ENCODE measurements at regions not wholly inside any gene's neighbourhood (a gene's known extent, or its start where the extent isn't known, plus 50 kb on each side); places are given as distances from the start of the nearest gene placed in this dataset.

- ATAC-seq (ENCODE audit: low read depth) = no peak
- Histone ChIP-seq H3K27ac (ENCODE audit: low read length in 2 of 2) (no peak overlapping the region), H3K4me2 (replicated peaks; ENCODE audit: low read depth, low read length, poor library complexity, severe bottlenecking) (no peak overlapping the region), H3K79me2 (ENCODE audit: control insufficient read depth, insufficient read depth, low read length) (no peaks in the 10 kb centered on the region), H4K20me1 (ENCODE audit: control insufficient read depth, insufficient read depth, low read length, poor library complexity, severe bottlenecking) (no peaks in the 10 kb centered on the region), H3K4me3 (ENCODE audit: control extremely low read depth in 1 of 5, extremely low read depth in 1 of 5, insufficient read depth in 1 of 5, low read depth in 2 of 5, low read length in 4 of 5) (no peak overlapping the region), H3K4me1 (ENCODE audit: control insufficient read depth in 2 of 2, insufficient read depth in 2 of 2, low read length in 2 of 2) (no peaks in the 10 kb centered on the region), H3K9ac (ENCODE audit: low read length) (no peak overlapping the region), H3K27me3 (replicated peaks in 1 of 4; ENCODE audit: control extremely low read depth in 1 of 4, control insufficient read depth in 3 of 4, insufficient read depth in 4 of 4, low read length in 3 of 4) (no peaks in the 10 kb centered on the region), H2AFZ (ENCODE audit: insufficient read depth, low read depth, low read length, poor library complexity, severe bottlenecking) (no peak overlapping the region), H3K36me3 (replicated peaks in 1 of 2; ENCODE audit: control extremely low read depth in 1 of 2, control insufficient read depth in 1 of 2, extremely low read depth in 1 of 2, insufficient read depth in 2 of 2, low read length in 1 of 2) (no peaks in the 10 kb centered on the region), H3K9me3 (ENCODE audit: control extremely low read depth in 1 of 3, control insufficient read depth in 2 of 3, insufficient read depth in 1 of 3, low read length in 2 of 3) (no peaks in the 10 kb centered on the region)
- ChIA-PET CTCF (no interaction called here), POLR2A (no interaction called here)
- Mint-ChIP-seq H3K9me3 (ENCODE audit: insufficient read depth) (peaks cover 7% of the 10 kb centered on the region), H3K27ac (no peak overlapping the region), H3K27me3 (no peaks in the 10 kb centered on the region), H3K4me1 (no peaks in the 10 kb centered on the region), H3K4me3 (no peak overlapping the region)
- TF ChIP-seq EZH2 (IDR thresholded peaks at IDR 0.05; ENCODE audit: borderline replicate concordance, insufficient read depth, low read depth, low read length, poor library complexity, severe bottlenecking) (no peak), CTCF (IDR thresholded peaks at IDR 0.05) (no peak)
- DNase-seq = no peak
- intact Hi-C loops (cut with micrococcal nuclease) = no loop called here
These were observed 174.8 kb downstream of the GABRG2 start for GRCh38 chr5:162242416-162242815.

- H3K4me2 ChIP-seq (replicated peaks; ENCODE audit: low read depth, low read length, poor library complexity, severe bottlenecking) = no peak overlapping the region
- Mint-ChIP-seq H3K4me3 (no peak overlapping the region), H3K27me3 (no peaks in the 10 kb centered on the region), H3K27ac (no peak overlapping the region), H3K9me3 (ENCODE audit: insufficient read depth) (peaks cover under 1% of the 10 kb centered on the region), H3K4me1 (no peaks in the 10 kb centered on the region)
- no peak for TF ChIP-seq EZH2 (IDR thresholded peaks at IDR 0.05; ENCODE audit: borderline replicate concordance, insufficient read depth, low read depth, low read length, poor library complexity, severe bottlenecking)
- no peak for TF ChIP-seq CTCF (IDR thresholded peaks at IDR 0.05)
- no peaks in the 10 kb centered on the region for H3K27me3 ChIP-seq (replicated peaks in 1 of 4; ENCODE audit: control extremely low read depth in 1 of 4, control insufficient read depth in 3 of 4, insufficient read depth in 4 of 4, low read length in 3 of 4)
- H3K27ac ChIP-seq (ENCODE audit: low read length in 2 of 2) = no peak overlapping the region
- no peaks in the 10 kb centered on the region for H3K79me2 ChIP-seq (ENCODE audit: control insufficient read depth, insufficient read depth, low read length)
- no peak for ATAC-seq (ENCODE audit: low read depth)
- intact Hi-C loops (cut with micrococcal nuclease) = no loop called here
- no peak overlapping the region for H2AFZ ChIP-seq (ENCODE audit: insufficient read depth, low read depth, low read length, poor library complexity, severe bottlenecking)
- H3K4me1 ChIP-seq (ENCODE audit: control insufficient read depth in 2 of 2, insufficient read depth in 2 of 2, low read length in 2 of 2) = no peaks in the 10 kb centered on the region
- H3K36me3 ChIP-seq (replicated peaks in 1 of 2; ENCODE audit: control extremely low read depth in 1 of 2, control insufficient read depth in 1 of 2, extremely low read depth in 1 of 2, insufficient read depth in 2 of 2, low read length in 1 of 2) = no peaks in the 10 kb centered on the region
- no peak for DNase-seq
- no peak overlapping the region for H3K4me3 ChIP-seq (ENCODE audit: control extremely low read depth in 1 of 5, extremely low read depth in 1 of 5, insufficient read depth in 1 of 5, low read depth in 2 of 5, low read length in 4 of 5)
- no CpG with 5 or more reads among the region's 3 CpGs for WGBS (ENCODE audit: insufficient coverage)
- H3K9me3 ChIP-seq (ENCODE audit: control extremely low read depth in 1 of 3, control insufficient read depth in 2 of 3, insufficient read depth in 1 of 3, low read length in 2 of 3) = no peaks in the 10 kb centered on the region
- POLR2A ChIA-PET = no interaction called here
- CTCF ChIA-PET = no interaction called here
- H3K9ac ChIP-seq (ENCODE audit: low read length) = no peak overlapping the region
- H4K20me1 ChIP-seq (ENCODE audit: control insufficient read depth, insufficient read depth, low read length, poor library complexity, severe bottlenecking) = no peaks in the 10 kb centered on the region
These were observed 176.1 kb downstream of the GABRG2 start for GRCh38 chr5:162243651-162244050.

Measured in B cell (primary cell).